K562 (cell line): ENCODE measurements at regions not wholly inside any gene's neighbourhood (a gene's known extent, or its start where the extent isn't known, plus 50 kb on each side); places are given as distances from the start of the nearest gene placed in this dataset.

ENCODE experiments used
- ATAC-seq: fragments of 200-7000 bp; cut with Tn5 transposase; 3 replicates; pipeline ENCODE4 v1.9.1; 2020; ENCODE audit warnings: moderate library complexity
- BruUV-seq: library from RNA; stranded (reverse); fragments of 400-500 nt; replicated peaks from 2 replicates; lab custom pipeline; 2021; lab: Mats Ljungman, UMichigan
- CTCF ChIA-PET: fragments of 300-600 bp; formaldehyde crosslinking; extraction: SDS; loops from one replicate; lab custom pipeline; 2021; ENCODE audit warnings: low intra/inter-chr PET ratio; lab: Yijun Ruan, JAX
- POLR2A ChIA-PET: fragments of 300-600, 350-650 bp; sonication (Branson Sonifier 250); formaldehyde crosslinking; extraction: SDS; loops from one replicate; lab custom pipeline; 2021; ENCODE audit warnings: antibody characterized with exemption, inconsistent platforms; lab: Yijun Ruan, JAX
- DNase-seq, 4 experiments: peaks; one replicate each; pipeline versions ENCODE4 v3.0.0 to v3.0.0-alpha.2; 2011 to 2018; ENCODE audit warnings: low spot score in 3 of 4, mixed read lengths in 3 of 4; ENCODE audit errors: extremely low read depth in 1 of 4
- FAIRE-seq: peaks from 2 replicates; lab custom pipeline; 2011; peaks lifted over from hg19 to GRCh38; lab: Jason Lieb, UNC
- H2AFZ ChIP-seq: 2 replicates; pipeline ENCODE4 v1.6.0; 2011; ENCODE audit warnings: low read depth, low read length, control low read depth, inconsistent platforms
- H3K27ac ChIP-seq: fragments of 200-600 bp; 3 replicates; pipeline ENCODE4 v1.8.0; 2011; ENCODE audit warnings: low read depth, mild to moderate bottlenecking, control low read depth, inconsistent platforms, low read length, moderate library complexity, mixed read lengths; ENCODE audit errors: extremely low read depth
- H3K27me3 ChIP-seq, 2 experiments: fragments of 300-600 bp in 1 of 2; 2 replicates in 1 of 2; 3 replicates in 1 of 2; pipeline versions ENCODE4 v1.6.0 to v1.8.0; 2011; ENCODE audit warnings: inconsistent platforms in 2 of 2, low read length in 2 of 2, mild to moderate bottlenecking in 1 of 2, mixed read lengths in 1 of 2, moderate library complexity in 1 of 2; ENCODE audit not compliant: control insufficient read depth in 2 of 2, insufficient read depth in 2 of 2
- H3K36me3 ChIP-seq: fragments of 300-600 bp; 3 replicates; pipeline ENCODE4 v1.8.0; 2011; ENCODE audit warnings: mild to moderate bottlenecking, low read length, inconsistent platforms; ENCODE audit not compliant: control insufficient read depth, insufficient read depth
- H3K4me1 ChIP-seq, 2 experiments: fragments of 200-600 bp in 1 of 2; replicated peaks in 1 of 2; 2 replicates in 1 of 2; 3 replicates in 1 of 2; pipeline versions ENCODE4 v1.5.1 to v1.8.0; 2011; ENCODE audit warnings: inconsistent platforms in 2 of 2, low read length in 2 of 2, mild to moderate bottlenecking in 1 of 2, mixed read lengths in 1 of 2, moderate library complexity in 1 of 2; ENCODE audit not compliant: control insufficient read depth in 2 of 2, insufficient read depth in 2 of 2
- H3K4me2 ChIP-seq: 2 replicates; pipeline ENCODE4 v1.6.1; 2011; ENCODE audit warnings: low read length, control low read depth, inconsistent platforms, mixed read lengths; ENCODE audit not compliant: insufficient read depth
- H3K4me3 ChIP-seq: fragments of 200-600 bp; sonication (generic), shearing (Covaris generic); 2 replicates; pipeline ENCODE4 v1.5.1; 2016; ENCODE audit warnings: control low read depth, inconsistent platforms
- H3K79me2 ChIP-seq: fragments of 200-600 bp; 3 replicates; pipeline ENCODE4 v1.8.0; 2011; ENCODE audit warnings: low read length, inconsistent platforms; ENCODE audit not compliant: control insufficient read depth, insufficient read depth
- H3K9ac ChIP-seq, 2 experiments: 2 replicates each; pipeline versions ENCODE4 v1.6.0 to v1.6.1; 2011; ENCODE audit warnings: low read depth in 2 of 2, low read length in 2 of 2, control low read depth in 1 of 2, inconsistent platforms in 1 of 2, mild to moderate bottlenecking in 1 of 2, mixed read lengths in 1 of 2; ENCODE audit not compliant: insufficient read depth in 1 of 2
- H3K9me1 ChIP-seq: one replicate; pipeline ENCODE4 v1.6.0; 2011; ENCODE audit warnings: inconsistent platforms, mild to moderate bottlenecking, low read length, moderate library complexity; ENCODE audit not compliant: control insufficient read depth, insufficient read depth
- H3K9me3 ChIP-seq: replicated peaks from 2 replicates; pipeline ENCODE4 v1.5.1; 2011; ENCODE audit warnings: low read depth, low read length, inconsistent platforms; ENCODE audit not compliant: control insufficient read depth, insufficient read depth
- H4K20me1 ChIP-seq: replicated peaks from 2 replicates; pipeline ENCODE4 v1.6.1; 2011; ENCODE audit warnings: low read length, inconsistent platforms, mixed read lengths; ENCODE audit not compliant: control insufficient read depth, insufficient read depth
- ARID1B ChIP-seq: fragments of 450-650 bp; IDR thresholded peaks from 2 replicates; pipeline ENCODE4 v1.6.1; 2016; ENCODE audit warnings: antibody characterized with exemption, mild to moderate bottlenecking, inconsistent platforms
- E2F3 ChIP-seq: fragments of 250-450 bp; sonication (Bioruptor Pico); IDR thresholded peaks from 2 replicates; pipeline ENCODE4 v1.4.0; 2020; ENCODE audit warnings: mild to moderate bottlenecking
- FUS ChIP-seq: fragments of 200-400 bp; formaldehyde crosslinking; optimal IDR thresholded peaks from 2 replicates; pipeline ENCODE3; 2017; ENCODE audit warnings: low read depth, low read length
- MTF1 ChIP-seq: fragments of 250-450 bp; sonication (Bioruptor Pico); IDR thresholded peaks from 2 replicates; pipeline ENCODE4 v1.9.0; 2021; ENCODE audit warnings: moderate library complexity, mild to moderate bottlenecking, inconsistent platforms, borderline replicate concordance
- NCOA1 ChIP-seq: fragments of 450-650 bp; IDR thresholded peaks from 2 replicates; pipeline ENCODE4 v1.6.1; 2016; ENCODE audit warnings: low read depth
- NR3C1 ChIP-seq: sonication (generic); formaldehyde crosslinking; IDR thresholded peaks from 2 replicates; pipeline ENCODE4 v1.8.1; 2022; ENCODE audit warnings: missing genetic modification reagents
- NRF1 ChIP-seq, 2 experiments: fragments of 450-650 bp; IDR thresholded peaks in 1 of 2; conservative IDR thresholded peaks in 1 of 2; 2 replicates each; pipeline ENCODE4 v1.6.1; 2014; ENCODE audit warnings: mild to moderate bottlenecking in 2 of 2
- NUFIP1 ChIP-seq: fragments of 450-650 bp; IDR thresholded peaks from 2 replicates; pipeline ENCODE4 v1.6.1; 2018; ENCODE audit not compliant: partially characterized antibody
- PHF21A ChIP-seq: fragments of 450-650 bp; IDR thresholded peaks from 2 replicates; pipeline ENCODE4 v1.6.1; 2017; ENCODE audit warnings: low read depth, borderline replicate concordance
- POLR2G ChIP-seq: fragments of 200-400 bp; formaldehyde crosslinking; IDR thresholded peaks from 2 replicates; pipeline ENCODE4 v1.6.1; 2017; ENCODE audit warnings: low read depth, mild to moderate bottlenecking, antibody characterized with exemption, low read length, moderate library complexity
- SMARCE1 ChIP-seq: fragments of 450-650 bp; IDR thresholded peaks from 2 replicates; pipeline ENCODE4 v1.7.1; 2016; ENCODE audit warnings: mild to moderate bottlenecking
- TFAM ChIP-seq: fragments of 250-450 bp; sonication (Bioruptor Pico); conservative IDR thresholded peaks from 2 replicates; pipeline ENCODE4 v1.5.0; 2021; ENCODE audit warnings: mild to moderate bottlenecking, moderate library complexity
- ZBTB33 ChIP-seq: sonication (generic); formaldehyde crosslinking; IDR thresholded peaks from 2 replicates; pipeline ENCODE4 v1.8.1; 2023; ENCODE audit warnings: mild to moderate bottlenecking, missing genetic modification reagents
- ZFP1 ChIP-seq: fragments of 450-650 bp; formaldehyde crosslinking; IDR thresholded peaks from 2 replicates; pipeline ENCODE4 v1.4.0; 2020; ENCODE audit warnings: mild to moderate bottlenecking, mixed read lengths
- WGBS: fragments of 100-300 bp; shearing (Covaris generic); methylation state at CpG from one replicate; pipeline ENCODE4 v1.1.6; 2016; ENCODE audit warnings: low coverage, mixed read lengths; ENCODE audit not compliant: insufficient coverage; ENCODE audit errors: missing lambda C conversion rate; 5-methylcytosine and 5-hydroxymethylcytosine counted together
- in situ Hi-C: fragments of 300-500 bp; cut with MboI; formaldehyde crosslinking; loops from 4 replicates; pipeline ENCODE4 v1.15.0; 2018; ENCODE audit warnings: inconsistent platforms, mixed read lengths
- intact Hi-C: fragments of 100-400 bp; cut with micrococcal nuclease; formaldehyde crosslinking; loops from 2 replicates; pipeline ENCODE4 v1.14.2; 2022

GRCh38 chr2:17095340-17095739 is 422.9 kb downstream of the RAD51AP2 start (continued):
- TF ChIP-seq NR3C1 (CRISPR knock-in tag) (no peak), ARID1B (no peak), NRF1 (conservative IDR thresholded peaks at IDR 0.05 in 1 of 2, IDR thresholded peaks at IDR 0.05 in 1 of 2) (no peak)

- ATAC-seq = no peak
- in situ Hi-C loops = no loop called here
- TF ChIP-seq ARID1B = no peak
- no peak for TF ChIP-seq NCOA1
- TF ChIP-seq SMARCE1 = no peak
- TF ChIP-seq E2F3 = no peak
- TF ChIP-seq NUFIP1 = no peak
- no peak for TF ChIP-seq PHF21A
- TF ChIP-seq ZFP1 (CRISPR knock-in tag) = no peak
- TF ChIP-seq MTF1 = no peak
- no peak for TF ChIP-seq POLR2G
- no peak for TF ChIP-seq FUS
- no peak for TF ChIP-seq TFAM (CRISPR knock-in tag)
- TF ChIP-seq ZBTB33 (CRISPR knock-in tag) = no peak
Measured at GRCh38 chr2:17093712-17094111, 424.5 kb downstream of the RAD51AP2 start.

More at GRCh38 chr2:17093712-17094111, 424.5 kb downstream of the RAD51AP2 start:
- Histone ChIP-seq H3K4me3 (no peak overlapping the region), H2AFZ (no peak overlapping the region), H4K20me1 (no peaks in the 10 kb centered on the region), H3K27ac (no peak overlapping the region), H3K9me3 (no peaks in the 10 kb centered on the region), H3K27me3 (no peaks in the 10 kb centered on the region), H3K9me1 (no peaks in the 10 kb centered on the region), H3K36me3 (no peaks in the 10 kb centered on the region), H3K9ac (no peak overlapping the region), H3K4me1 (no peaks in the 10 kb centered on the region), H3K4me2 (no peak overlapping the region), H3K79me2 (no peaks in the 10 kb centered on the region)
- intact Hi-C loops = no loop called here
- DNase-seq (no peak), FAIRE-seq (no peak)
- ChIA-PET POLR2A (no interaction called here), CTCF (no interaction called here)
- WGBS = 0% methylated on average over 1 of the region's 1 CpG
- no TSS peak for BruUV-seq
